ENCODE measurements at regions not wholly inside any gene's neighbourhood (a gene's known extent, or its start where the extent isn't known, plus 50 kb on each side); places are given as distances from the start of the nearest gene placed in this dataset.

- TF ChIP-seq CTCF (IDR thresholded peaks at IDR 0.05) (no peak), POLR2AphosphoS5 (IDR thresholded peaks at IDR 0.05) (no peak), EP300 (IDR thresholded peaks at IDR 0.05) (no peak), POLR2A (IDR thresholded peaks at IDR 0.05) (no peak)
Observed at GRCh38 chr17:31660684-31661083, 198.4 kb downstream of the COPRS start.

Measured in stomach (tissue), 4 donors.